Nephron progenitor cell (in vitro differentiated cells): ENCODE measurements at regions not wholly inside any gene's neighbourhood (a gene's known extent, or its start where the extent isn't known, plus 50 kb on each side); places are given as distances from the start of the nearest gene placed in this dataset.
A peak's percentile ranks its signal among the peaks of the same experiment; 100 is the strongest.

Source experiments
- DNase-seq: peaks from one replicate; pipeline ENCODE4 v3.0.0; 2021
- H3K27ac Mint-ChIP-seq: 2 replicates; pipeline ENCODE4 v1.8.0; 2021; ENCODE audit warnings: mild to moderate bottlenecking, moderate library complexity, mixed read lengths
- H3K27me3 Mint-ChIP-seq: 2 replicates; pipeline ENCODE4 v1.8.0; 2021; ENCODE audit warnings: mild to moderate bottlenecking, low read depth, mixed read lengths; ENCODE audit not compliant: poor library complexity
- H3K36me3 Mint-ChIP-seq: 2 replicates; pipeline ENCODE4 v1.8.0; 2021; ENCODE audit warnings: low read depth, mixed read lengths
- H3K4me1 Mint-ChIP-seq: 2 replicates; pipeline ENCODE4 v1.8.0; 2021; ENCODE audit warnings: mixed read lengths
- H3K4me3 Mint-ChIP-seq: 2 replicates; pipeline ENCODE4 v1.8.0; 2021; ENCODE audit warnings: mild to moderate bottlenecking, moderate library complexity, mixed read lengths
- H3K9me3 Mint-ChIP-seq: 2 replicates; pipeline ENCODE4 v1.8.0; 2021; ENCODE audit warnings: mild to moderate bottlenecking, moderate library complexity, mixed read lengths
- CTCF ChIP-seq: fragments of 200-600 bp; sonication (generic); IDR thresholded peaks from 2 replicates; pipeline ENCODE4 v1.5.0; 2021; ENCODE audit warnings: antibody characterized with exemption

- no peak for TF ChIP-seq CTCF
- DNase-seq = no peak
- Mint-ChIP-seq H3K27me3 (peaks cover 4% of the 10 kb centered on the region), H3K36me3 (no peaks in the 10 kb centered on the region), H3K4me3 (no peak overlapping the region), H3K4me1 (no peaks in the 10 kb centered on the region), H3K27ac (no peak overlapping the region), H3K9me3 (peaks cover 21% of the 10 kb centered on the region)
Measured at GRCh38 chr4:85274955-85275354, 200.0 kb upstream of the ARHGAP24 start.

GRCh38 chr4:85280963-85281362 lies 194.0 kb upstream of the ARHGAP24 start:
- Mint-ChIP-seq H3K27ac (no peak overlapping the region), H3K27me3 (peaks cover 3% of the 10 kb centered on the region), H3K36me3 (no peaks in the 10 kb centered on the region), H3K4me1 (no peaks in the 10 kb centered on the region), H3K4me3 (no peak overlapping the region), H3K9me3 (no peaks in the 10 kb centered on the region)
- DNase-seq = no peak
- no peak for TF ChIP-seq CTCF

- TF ChIP-seq CTCF = no peak
- Mint-ChIP-seq H3K4me1 (no peaks in the 10 kb centered on the region), H3K27me3 (peaks cover 4% of the 10 kb centered on the region), H3K27ac (no peak overlapping the region), H3K9me3 (peaks cover 10% of the 10 kb centered on the region), H3K36me3 (no peaks in the 10 kb centered on the region), H3K4me3 (no peak overlapping the region)
- DNase-seq = no peak
Measured at GRCh38 chr4:85291226-85291625, 183.7 kb upstream of the ARHGAP24 start.

GRCh38 chr4:85298037-85298436 lies 176.9 kb upstream of the ARHGAP24 start:
- no peak for TF ChIP-seq CTCF
- DNase-seq = no peak
- Mint-ChIP-seq H3K4me1 (no peaks in the 10 kb centered on the region), H3K9me3 (no peaks in the 10 kb centered on the region), H3K36me3 (no peaks in the 10 kb centered on the region), H3K27ac (no peak overlapping the region), H3K4me3 (no peak overlapping the region), H3K27me3 (peaks cover 8% of the 10 kb centered on the region)

- Mint-ChIP-seq H3K4me3 (no peak overlapping the region), H3K27me3 (peaks cover 8% of the 10 kb centered on the region), H3K4me1 (no peaks in the 10 kb centered on the region), H3K36me3 (no peaks in the 10 kb centered on the region), H3K27ac (no peak overlapping the region), H3K9me3 (no peaks in the 10 kb centered on the region)
- DNase-seq = no peak
- TF ChIP-seq CTCF = no peak
Measured at GRCh38 chr4:85302193-85302736, 172.7 kb upstream of the ARHGAP24 start.

GRCh38 chr4:85302756-85303155 lies 172.2 kb upstream of the ARHGAP24 start:
- TF ChIP-seq CTCF = no peak
- peak overlapping the region; percentile 8 for H3K27ac Mint-ChIP-seq
- no peaks in the 10 kb centered on the region for H3K36me3 Mint-ChIP-seq
- no peaks in the 10 kb centered on the region for H3K9me3 Mint-ChIP-seq
- peaks cover 8% of the 10 kb centered on the region for H3K27me3 Mint-ChIP-seq
- H3K4me3 Mint-ChIP-seq = no peak overlapping the region
- H3K4me1 Mint-ChIP-seq = no peaks in the 10 kb centered on the region
- DNase-seq = no peak
